ENCODE measurements at regions not wholly inside any gene's neighbourhood (a gene's known extent, or its start where the extent isn't known, plus 50 kb on each side); places are given as distances from the start of the nearest gene placed in this dataset.

DNA sequence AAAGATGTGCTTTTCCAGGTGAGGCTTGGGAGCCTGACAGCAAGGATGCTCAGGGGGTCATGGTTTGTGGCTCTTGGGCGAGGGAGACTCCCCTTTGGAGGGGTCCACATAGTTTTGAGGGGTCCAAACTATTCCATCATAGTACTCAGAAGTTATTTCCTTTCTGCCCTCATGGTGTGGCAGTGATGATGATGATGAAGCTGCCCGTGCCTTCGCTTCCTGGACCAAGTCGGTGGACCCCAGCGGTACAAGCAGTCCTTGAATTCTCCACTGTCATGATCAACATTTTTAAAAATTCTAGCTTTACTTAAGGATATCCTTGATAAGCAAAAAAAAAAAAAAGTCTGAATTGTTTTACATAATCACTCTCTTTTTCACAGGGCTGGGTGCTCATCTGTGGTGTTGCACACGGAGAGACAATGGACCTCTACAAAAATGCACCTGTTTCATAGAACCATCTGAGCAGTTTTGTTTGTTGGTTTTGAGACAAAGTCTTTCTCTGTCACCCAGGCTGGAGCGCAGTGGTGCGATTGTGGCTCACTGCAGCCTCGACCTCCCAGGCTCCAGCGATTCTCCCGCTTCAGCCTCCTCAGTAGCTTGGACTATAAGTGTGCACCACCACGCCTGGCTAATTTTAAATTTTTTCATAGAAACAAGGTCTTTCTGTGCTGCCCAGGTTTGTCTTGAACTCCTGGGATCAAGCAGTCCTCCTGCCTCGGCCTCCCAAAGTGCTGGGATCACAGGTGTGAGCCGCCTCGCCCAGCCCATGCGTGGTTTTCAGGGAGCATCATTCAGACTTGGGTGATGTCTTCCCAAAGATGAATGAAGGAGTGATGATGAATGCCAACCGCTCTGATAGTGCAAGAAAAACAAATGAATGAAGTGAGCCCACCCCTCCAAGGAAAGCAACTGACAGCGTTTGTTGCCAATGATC lies 271.4 kb upstream of the HDAC4 start:
- no peak overlapping the region for H3K4me3 ChIP-seq (ENCODE audit: low read length)
- no peak for DNase-seq (ENCODE audit: low read depth)
- TF ChIP-seq, protein P1, sequence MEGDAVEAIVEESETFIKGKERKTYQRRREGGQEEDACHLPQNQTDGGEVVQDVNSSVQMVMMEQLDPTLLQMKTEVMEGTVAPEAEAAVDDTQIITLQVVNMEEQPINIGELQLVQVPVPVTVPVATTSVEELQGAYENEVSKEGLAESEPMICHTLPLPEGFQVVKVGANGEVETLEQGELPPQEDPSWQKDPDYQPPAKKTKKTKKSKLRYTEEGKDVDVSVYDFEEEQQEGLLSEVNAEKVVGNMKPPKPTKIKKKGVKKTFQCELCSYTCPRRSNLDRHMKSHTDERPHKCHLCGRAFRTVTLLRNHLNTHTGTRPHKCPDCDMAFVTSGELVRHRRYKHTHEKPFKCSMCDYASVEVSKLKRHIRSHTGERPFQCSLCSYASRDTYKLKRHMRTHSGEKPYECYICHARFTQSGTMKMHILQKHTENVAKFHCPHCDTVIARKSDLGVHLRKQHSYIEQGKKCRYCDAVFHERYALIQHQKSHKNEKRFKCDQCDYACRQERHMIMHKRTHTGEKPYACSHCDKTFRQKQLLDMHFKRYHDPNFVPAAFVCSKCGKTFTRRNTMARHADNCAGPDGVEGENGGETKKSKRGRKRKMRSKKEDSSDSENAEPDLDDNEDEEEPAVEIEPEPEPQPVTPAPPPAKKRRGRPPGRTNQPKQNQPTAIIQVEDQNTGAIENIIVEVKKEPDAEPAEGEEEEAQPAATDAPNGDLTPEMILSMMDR (conservative IDR thresholded peaks at IDR 0.05; ENCODE audit: low read length): no peak

DNA sequence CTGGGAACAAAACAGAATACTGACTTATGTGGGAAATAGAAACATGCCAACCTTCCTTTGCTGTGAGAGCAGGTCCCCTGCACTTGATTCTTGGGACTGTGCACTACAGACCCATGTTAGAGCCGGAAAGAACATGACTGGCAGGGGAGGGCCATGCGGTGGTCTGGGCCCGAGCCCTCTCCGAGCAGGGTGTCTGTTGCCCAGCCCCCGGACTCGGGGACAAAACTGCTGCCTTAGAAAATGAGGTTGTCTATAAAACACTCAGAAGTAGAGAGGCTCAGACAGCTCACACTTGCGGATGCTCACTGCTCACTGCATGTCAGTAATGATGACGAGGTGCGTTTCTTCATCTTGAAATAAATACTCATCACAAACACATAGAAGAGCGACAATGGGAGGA lies 270.7 kb upstream of the HDAC4 start:
- DNase-seq (ENCODE audit: low read depth): no peak
- H3K4me3 ChIP-seq (ENCODE audit: low read length): no peak overlapping the region
- TF ChIP-seq, protein P1 (conservative IDR thresholded peaks at IDR 0.05; ENCODE audit: low read length): no peak

DNA sequence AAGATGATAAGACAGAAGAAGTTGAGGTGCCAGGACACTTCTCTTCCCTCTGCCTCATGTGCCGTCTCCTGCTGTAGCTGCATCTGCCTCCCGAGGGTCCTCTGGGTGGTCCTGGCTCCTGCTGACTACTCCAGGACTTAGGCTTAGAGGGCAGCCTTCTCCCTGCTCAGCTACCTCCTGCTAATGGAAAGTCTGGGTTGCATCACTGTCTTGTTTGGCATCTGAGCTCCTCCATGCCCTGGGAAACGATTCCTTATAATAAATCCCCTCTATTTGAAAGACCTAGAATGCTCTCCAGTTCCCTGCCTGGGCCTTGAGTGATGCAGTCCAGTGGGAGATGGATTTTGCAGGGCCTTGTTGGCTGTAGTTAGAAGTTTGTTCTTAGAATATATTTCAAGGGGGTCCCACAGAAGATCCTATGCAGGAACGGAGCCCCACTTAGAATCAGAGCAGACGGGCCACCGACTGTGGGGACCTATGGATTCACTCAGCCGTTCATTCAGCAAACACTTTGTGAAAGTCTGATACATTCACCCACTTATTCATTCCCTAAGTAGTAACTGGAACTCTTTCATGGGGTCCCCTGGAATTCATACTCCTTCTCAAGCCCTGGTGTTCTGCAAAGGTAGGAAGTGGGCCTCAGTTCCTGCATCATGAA lies 269.8 kb upstream of the HDAC4 start:
- no peak overlapping the region for H3K4me3 ChIP-seq (ENCODE audit: low read length)
- DNase-seq (ENCODE audit: low read depth): no peak
- TF ChIP-seq, protein P1 (conservative IDR thresholded peaks at IDR 0.05; ENCODE audit: low read length): no peak

DNA sequence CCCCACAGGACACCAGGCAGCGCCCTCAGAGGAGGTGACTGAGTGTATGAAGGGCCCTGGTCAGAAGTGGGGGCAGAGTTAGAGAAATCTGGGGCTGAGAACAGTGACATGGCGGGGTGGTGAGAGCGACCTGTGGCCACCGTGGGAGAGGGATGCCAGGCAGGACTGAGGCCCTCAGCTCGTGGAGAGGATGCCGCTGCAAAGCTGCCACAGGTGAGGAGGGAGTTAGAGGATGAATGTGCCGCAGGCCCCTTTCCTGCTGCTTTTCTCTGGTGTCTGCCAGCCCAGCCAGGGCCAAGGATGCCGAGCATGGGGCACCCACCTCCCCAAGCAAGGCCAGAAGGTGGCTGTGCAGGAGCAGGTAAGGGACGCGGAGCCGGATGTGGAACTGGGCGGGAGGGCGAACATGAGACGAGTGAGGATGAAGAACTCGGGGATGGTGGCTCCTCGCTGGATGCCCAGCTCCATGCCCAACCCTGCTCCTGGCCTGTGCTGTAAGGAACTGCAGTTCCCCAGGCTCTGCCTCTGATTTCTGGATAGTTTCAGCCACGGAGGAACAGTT lies 269.2 kb upstream of the HDAC4 start:
- no peak overlapping the region for H3K4me3 ChIP-seq (ENCODE audit: low read length)
- DNase-seq (ENCODE audit: low read depth): no peak
- TF ChIP-seq, protein P1 (conservative IDR thresholded peaks at IDR 0.05; ENCODE audit: low read length): no peak

DNA sequence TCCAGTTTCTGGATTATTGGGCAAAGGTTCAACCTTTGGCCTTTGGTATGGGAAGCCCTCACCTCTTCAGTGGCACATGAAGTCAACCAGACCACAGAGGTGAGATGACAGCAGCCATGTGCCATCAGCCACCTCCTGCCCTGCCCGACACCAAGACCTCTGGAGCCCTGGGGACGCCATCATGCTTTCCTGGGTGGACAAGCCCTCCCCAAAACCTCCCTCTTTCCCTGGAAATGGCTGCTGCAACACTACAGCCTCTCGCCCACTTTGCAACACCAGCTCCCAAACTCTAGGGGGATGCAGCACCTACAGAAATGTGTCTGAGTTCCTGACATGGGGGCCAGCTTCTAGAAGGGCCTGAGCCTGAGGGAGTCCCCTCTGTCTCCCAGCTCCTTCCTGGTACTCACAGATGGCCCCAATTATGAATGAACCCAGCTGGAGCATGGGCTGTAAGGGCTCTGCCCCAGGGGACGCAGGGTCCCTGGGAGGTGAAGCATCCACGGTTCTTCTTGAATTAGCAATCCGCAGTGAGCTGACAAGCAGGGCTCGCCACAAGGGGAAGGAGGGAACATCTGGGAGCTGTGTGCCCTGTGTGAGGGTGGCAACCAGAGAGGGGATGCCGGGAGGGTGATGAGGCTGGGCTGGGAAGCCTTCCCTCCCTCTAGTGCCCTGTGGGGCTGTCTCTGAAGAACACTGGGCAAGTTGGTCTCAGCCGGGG lies 268.5 kb upstream of the HDAC4 start:
- TF ChIP-seq, protein P1 (conservative IDR thresholded peaks at IDR 0.05; ENCODE audit: low read length): no peak
- DNase-seq (ENCODE audit: low read depth): no peak
- H3K4me3 ChIP-seq (ENCODE audit: low read length): no peak overlapping the region

DNA sequence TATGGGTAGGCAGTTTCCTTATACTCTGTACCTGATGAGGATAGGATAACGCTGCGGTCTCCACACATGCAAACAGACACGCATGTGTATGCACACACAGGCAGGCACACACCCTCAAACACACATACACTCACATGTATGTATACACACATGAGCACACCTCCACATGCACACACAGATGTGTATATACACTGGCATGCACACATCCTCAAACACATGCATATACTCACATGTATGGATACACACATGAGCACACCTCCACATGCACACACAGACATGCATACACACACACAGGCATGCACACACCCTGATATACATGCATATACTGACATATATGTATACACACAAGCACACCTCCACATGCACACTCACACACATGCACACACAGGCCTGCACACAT lies 267.8 kb upstream of the HDAC4 start:
- H3K4me3 ChIP-seq (ENCODE audit: low read length): no peak overlapping the region
- DNase-seq (ENCODE audit: low read depth): no peak
- TF ChIP-seq, protein P1 (conservative IDR thresholded peaks at IDR 0.05; ENCODE audit: low read length): no peak
